T1000 (cell line): ENCODE measurements at regions not wholly inside any gene's neighbourhood (a gene's known extent, or its start where the extent isn't known, plus 50 kb on each side); places are given as distances from the start of the nearest gene placed in this dataset.

Experiments
- DNase-seq: peaks from one replicate; lab custom pipeline; 2025; ENCODE audit warnings: mixed read lengths; lab: John Stamatoyannopoulos, UW

DNA sequence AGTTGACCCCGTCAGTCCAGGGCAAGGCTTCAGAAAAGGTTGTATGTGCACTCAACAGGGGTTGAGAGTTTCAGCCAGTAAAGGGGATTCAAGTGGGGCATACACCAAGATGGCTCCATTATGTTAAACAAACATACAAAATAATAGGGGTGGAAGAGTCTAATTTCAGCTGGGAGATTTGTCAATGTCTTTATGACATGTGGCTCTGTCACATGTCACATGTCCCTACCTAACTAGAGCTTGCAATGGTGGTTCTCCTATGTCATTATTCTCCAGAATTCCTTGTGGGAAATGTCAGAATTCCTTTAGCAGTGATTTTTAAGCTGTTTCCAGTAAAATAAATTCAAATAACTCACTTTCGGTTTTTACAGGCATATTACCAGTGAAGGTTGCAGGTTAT lies 392.0 kb upstream of the ADGRL4 start:
- no peak for DNase-seq

GRCh38 chr1:79396901-79397300 lies 390.4 kb upstream of the ADGRL4 start:
- DNase-seq = no peak

DNA sequence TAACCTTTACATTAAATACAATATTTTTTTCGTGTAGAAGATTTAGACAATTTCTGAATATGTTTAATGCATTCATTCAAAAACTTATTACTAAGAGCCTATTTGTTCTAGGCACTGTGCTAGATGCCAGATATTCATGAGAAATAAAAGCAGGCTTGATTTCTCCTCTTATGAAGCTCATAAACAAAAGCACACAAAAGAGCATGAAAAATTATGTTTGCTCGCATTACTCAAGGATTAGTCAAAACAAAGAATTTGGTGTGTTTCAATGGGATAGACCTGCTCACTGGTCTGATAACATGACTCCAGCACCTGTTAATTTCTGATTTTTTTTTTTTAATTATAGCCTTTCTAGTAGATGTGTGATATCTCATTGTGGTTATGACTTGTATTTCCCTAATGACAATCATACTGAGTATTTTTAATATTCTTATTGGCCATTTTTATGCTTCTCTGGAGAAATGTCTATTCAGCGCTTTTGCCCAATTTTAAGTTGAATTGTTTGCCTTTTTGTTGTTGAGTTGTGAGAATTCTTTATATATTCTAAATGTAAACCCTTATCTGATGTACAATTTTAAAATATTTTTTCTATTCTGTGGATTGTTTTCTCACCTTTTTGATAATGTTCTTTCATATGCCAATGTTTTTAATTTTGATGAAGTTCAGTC lies 382.3 kb upstream of the ADGRL4 start:
- no peak for DNase-seq

DNA sequence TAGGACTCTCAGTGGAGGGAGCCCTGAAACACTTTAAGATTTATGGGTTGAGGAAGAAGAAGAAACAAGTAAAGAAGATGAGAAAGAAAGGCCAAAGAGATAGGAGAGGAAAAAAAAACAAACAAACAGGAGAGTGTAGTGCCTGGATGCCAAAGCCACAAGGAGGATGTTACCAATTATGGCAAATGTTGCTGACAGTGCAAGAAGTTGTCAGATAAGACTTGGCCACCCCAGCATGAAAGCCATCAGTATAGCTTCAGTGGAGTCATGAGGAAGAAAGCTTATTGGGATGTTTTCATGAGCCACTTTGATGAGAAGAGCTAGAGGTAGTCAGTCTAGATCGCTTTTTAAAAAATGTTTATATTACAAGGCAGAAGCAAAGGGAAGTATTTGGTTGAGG lies 380.2 kb upstream of the ADGRL4 start:
- no peak for DNase-seq

- DNase-seq = no peak
Measured at GRCh38 chr1:79380078-79380477, 373.5 kb upstream of the ADGRL4 start.

GRCh38 chr1:79376106-79376505 lies 369.6 kb upstream of the ADGRL4 start:
- DNase-seq = no peak

DNA sequence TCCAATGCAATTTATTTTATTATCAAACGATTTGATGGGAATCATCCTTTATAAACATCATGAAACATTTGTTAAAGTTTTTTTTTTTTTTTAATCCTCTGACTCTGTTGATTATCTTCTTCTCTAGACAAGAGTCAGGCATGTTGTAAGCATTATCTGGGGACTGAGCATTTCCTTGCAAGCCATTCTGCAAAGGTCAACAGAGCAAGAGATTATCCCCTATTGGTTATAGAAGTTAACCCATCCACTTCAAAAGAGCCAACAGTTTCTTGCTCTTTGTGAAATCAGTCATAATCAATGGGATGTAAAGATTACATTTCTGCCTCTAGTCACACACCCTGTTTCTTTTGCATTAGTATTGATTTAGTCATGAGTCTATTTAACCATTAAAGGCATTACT lies 368.8 kb upstream of the ADGRL4 start:
- no peak for DNase-seq

DNA sequence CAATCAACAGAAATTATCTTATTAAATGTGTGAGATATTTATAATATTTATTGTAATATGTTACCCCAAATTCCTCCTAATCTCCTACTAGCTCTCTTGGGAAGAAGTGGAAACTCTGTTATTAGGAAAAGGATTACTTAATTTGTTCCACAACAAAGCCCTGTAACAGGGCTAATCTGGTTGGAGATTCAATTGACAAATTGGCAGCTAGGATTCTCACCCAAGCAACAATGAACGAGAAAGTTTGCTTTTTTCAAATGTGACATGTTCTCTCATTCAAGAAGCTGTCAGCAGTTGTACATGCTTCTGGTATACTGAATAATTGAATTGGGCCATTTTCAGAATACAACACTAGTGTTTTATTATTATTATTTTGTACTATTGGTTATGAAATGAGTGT lies 367.9 kb upstream of the ADGRL4 start:
- no peak for DNase-seq

DNA sequence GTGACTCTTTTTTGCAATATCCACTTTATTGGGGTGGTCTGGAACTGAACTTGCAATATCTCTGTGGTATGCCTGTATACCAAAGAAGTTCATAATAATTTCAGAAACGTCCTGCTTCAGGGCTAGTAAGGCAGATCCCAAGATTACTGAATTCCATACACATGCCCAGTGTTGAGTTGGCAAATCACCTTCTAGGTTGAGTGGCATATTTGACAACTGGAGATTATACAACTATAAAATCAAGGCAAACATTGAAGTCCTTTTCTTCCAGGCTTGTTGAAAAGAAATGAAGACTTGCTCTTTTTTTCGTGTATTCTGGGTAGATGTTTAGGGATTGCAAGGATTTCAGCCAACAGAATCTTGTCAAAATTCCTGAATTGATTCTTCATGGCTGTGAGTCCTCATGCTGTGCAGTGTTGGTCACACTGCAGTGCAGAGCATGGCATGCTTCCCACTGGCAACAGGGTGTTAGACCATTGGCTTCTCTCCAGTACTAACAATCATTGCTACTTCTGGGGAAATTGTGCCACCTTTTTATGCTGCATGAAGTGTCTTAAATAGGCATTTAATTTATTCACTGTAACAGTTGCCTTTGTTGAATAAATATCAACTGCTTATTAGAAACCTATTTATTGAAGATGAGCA lies 367.1 kb upstream of the ADGRL4 start:
- no peak for DNase-seq

DNA sequence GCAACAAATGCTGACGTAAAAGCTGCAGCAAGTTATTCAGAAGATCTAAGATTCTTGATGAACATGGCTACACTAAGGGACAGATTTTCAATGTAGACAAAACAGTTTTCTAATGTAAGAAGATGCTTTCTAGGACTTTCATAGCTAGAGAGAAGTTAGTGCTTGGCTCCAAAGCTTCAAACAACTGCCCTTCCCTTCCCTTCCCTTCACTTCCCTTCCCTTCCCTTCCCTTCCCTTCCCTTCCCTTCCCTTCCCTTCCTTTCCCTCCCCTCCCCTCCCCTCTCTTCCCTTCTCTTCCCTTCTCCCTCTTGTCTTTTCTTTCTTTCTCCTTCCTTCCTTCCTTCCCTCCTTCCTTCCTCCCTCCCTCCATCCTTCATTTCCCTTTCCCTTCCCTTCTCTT lies 365.3 kb upstream of the ADGRL4 start:
- no peak for DNase-seq

GRCh38 chr1:79369091-79369490 lies 362.6 kb upstream of the ADGRL4 start:
- no peak for DNase-seq

- no peak for DNase-seq
Measured at GRCh38 chr1:79364896-79365295, 358.4 kb upstream of the ADGRL4 start.

DNA sequence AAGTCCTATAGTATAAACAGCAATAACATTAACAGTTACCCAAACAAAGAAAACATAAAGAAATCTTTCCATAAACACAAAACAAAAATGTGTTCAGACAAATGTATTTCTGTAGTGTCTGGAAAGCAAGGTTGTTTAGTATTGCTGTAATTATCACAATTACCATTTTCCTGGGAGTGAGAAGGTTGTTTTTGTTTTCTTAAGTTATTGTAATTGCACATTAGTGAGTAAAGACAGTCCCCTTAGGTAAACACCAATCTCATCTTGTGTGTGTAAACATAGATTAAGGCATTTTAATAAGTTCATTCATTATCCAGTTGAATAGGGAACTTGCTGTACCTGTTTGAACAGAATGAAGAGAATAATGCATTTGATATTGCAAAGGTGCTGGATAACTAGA lies 356.9 kb upstream of the ADGRL4 start:
- DNase-seq = no peak

- no peak for DNase-seq
Measured at GRCh38 chr1:79362470-79362869, 355.9 kb upstream of the ADGRL4 start.

- DNase-seq = no peak
Measured at GRCh38 chr1:79355090-79355489, 348.6 kb upstream of the ADGRL4 start.

DNA sequence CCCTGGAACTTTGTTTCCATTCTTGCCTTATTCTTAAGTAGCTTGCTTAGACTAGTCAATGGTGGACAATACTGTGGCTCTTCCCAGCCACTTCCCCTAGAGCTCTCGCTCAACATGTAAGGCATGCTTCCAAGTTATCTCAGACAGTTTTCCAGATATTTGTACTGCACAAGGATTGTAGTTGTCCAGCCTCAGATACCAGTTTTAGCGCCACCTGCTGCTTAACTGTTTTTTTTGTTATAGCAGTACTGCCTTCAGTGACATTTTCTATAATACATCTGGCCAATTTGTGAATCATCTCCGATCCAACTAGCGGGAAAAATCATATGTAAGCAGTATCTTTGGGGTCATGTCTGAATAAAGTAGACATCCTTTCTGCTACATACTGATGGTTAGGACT lies 346.7 kb upstream of the ADGRL4 start:
- DNase-seq = no peak

DNA sequence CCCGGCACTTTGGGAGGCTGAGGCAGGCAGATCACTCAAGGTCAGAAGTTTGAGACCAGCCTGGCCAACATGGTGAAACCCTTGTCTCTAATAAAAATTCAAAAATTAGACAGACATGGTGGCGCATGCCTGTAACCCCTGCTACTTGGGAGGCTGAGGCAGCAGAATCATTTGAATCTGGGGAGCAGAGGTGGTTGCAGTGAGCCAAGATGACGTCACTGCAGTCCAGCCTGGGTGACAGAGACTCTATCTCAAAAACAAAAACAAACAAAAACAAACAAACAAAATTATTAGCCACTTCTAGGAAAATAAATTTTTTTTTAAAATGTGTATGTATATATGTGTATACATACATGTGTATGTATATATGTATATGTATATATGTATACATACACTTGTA lies 320.3 kb upstream of the ADGRL4 start:
- no peak for DNase-seq

- DNase-seq = no peak
Measured at GRCh38 chr1:79325705-79326104, 319.2 kb upstream of the ADGRL4 start.

DNA sequence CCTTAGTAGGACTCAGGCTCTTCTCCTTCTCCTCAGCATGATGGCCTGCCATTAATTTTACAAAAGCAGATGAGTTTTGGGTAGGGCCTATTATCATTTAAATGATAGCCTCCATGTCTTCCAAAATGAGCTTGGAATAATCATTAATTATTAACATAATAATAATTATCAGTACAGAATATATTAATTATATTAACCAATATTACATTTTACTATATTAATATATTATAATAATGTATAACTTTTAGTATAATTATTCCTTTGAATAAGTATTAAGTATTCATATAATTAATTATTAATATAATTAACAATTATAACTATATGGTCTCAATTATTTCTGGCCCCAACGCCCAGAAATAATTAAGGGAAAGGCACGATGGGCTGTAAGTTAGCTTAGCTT lies 318.6 kb upstream of the ADGRL4 start:
- DNase-seq = no peak

DNA sequence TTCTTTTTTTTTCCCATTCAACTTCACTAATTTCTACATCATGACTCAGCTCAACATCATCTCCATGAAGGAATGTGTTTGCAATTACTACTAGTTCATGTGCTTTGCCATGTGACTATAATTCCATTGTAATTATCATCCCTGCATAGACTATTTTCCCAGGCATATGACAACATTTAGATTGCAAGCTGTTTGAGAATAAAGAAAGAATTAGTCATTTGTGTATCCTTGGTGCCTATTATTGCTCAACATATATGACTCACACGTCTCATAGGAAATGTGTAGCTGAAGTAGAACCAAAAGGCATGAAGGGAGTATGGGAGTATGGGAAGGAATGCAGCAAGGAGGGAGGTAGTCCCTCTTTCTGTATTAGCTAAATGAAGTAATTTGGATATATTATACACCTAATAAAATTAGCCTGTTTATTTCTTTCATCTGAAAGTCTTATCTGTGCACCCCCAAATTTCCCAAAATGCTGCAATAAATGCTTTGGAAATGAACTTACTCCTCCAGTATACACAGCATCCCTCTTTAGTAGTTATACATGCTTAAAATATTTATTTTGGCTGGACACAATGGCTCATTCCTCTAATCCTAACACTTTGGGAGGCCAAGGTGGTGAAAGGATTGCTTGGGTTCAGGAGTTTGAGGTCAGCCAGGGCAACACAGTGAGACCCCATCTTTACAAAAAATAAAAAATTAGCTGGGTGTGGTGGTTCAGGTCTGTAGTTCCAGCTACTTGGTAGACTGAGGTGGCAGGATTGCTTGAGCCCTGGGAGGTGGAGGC lies 316.9 kb upstream of the ADGRL4 start:
- DNase-seq = no peak

DNA sequence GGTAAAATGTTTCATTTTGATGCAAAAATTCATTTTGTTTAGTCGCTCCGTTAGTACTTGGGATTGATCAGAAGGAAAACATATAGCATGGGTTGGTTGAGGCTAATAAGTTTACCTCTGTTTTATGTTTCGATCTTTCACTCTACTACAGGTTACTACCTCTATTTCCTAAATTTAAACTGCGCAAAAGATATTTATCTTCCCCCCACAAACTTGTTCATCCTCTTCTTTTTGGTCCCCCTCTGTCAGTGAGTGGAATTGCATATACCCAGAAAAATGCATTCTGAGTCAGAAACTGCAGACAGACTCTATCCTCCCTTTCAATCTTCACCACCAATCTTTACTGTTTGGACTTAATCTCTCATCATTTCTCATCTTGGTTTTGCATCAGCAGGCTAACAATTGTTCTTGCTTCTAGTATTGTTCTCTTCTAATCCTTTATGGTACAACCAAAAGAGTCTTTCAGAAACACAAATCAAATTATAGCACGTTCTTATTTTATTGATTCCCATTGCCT lies 316.0 kb upstream of the ADGRL4 start:
- no peak for DNase-seq

DNA sequence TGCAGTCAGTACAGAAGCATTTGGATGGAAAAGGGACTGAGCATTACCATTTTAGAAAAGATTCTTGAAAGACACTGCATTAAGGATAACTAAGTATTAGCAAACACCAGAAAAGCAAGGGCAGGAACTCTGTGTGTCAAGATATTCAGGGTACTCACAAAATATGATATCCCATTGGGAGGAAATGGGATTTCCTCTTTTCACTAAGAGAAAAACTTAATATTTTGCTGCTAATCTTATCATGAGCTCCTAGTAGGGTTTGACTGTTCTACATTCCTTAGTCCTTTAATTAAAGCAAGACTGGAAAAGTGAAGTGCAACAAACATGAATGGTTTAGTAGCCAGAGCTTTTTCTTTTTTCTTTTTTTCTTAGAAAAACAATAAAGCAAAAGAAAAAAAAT lies 305.9 kb upstream of the ADGRL4 start:
- no peak for DNase-seq

DNA sequence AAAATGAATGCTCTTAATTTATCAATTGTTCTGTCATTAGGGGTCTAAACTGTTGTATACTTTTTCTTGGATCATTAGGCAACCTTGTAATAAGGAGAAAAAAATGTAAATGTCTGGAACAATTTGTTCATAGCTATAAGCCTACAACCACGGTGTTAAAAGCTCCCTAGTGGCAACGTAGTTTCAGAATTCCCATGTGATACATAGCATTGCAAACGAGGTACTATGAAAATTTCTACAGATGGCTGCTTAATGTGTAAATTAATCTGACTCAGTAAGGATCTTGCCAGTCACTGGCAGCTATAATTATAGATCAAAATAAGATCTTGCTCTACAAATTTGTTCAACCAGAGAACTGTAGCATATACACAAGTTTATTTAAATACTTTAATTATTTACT lies 304.1 kb upstream of the ADGRL4 start:
- DNase-seq = no peak
